ENCODE measurements at regions not wholly inside any gene's neighbourhood (a gene's known extent, or its start where the extent isn't known, plus 50 kb on each side); places are given as distances from the start of the nearest gene placed in this dataset.

DNA sequence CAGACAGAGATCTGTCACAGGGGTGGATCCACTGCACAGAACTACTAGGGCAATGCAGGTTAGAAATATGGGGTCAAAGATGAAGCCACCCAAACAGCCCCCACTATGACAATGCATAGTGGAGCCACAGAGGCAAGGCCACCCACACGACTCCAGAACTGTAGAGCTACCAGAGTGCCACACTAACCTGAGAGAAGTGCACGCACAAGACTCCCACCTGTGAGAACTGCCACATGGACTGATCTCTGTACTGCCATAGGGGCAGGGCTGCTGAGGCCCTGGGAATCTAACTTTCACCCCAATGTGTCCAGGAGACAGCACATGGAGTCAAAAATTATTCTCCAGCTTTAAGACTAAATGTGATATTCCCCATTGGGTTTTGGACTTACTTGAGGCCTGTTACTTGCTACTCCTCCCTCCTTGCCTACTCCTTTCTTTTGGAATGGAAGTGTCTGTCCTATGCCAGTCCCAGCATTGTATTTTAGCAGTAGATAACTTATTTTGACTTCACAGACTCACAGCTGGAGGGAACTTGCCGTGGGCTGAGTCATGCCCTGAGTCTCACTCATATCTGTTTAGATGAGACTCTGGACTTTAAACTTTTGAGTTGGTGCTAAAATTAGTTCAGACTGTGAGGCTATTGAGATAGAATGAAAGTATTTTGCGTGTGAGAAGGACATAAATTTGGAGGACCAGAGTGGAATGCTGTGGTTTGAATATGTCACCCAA is 853.3 kb downstream of the MAT2B start:
- H3K27me3 Mint-ChIP-seq (ENCODE audit: low read depth), result no peaks in the 10 kb centered on the region
- CTCF ChIA-PET, result no interaction called here
- H3K4me1 Mint-ChIP-seq, result no peaks in the 10 kb centered on the region
- no peaks in the 10 kb centered on the region for H3K36me3 Mint-ChIP-seq
- peak overlapping the region; percentile 20; the same call in 1 of the 2 replicates for H3K27ac Mint-ChIP-seq
- ATAC-seq, result no peak
- POLR2A ChIA-PET, result no interaction called here
- DNase-seq (ENCODE audit: low spot score), result no peak
- no peak overlapping the region for H3K4me3 Mint-ChIP-seq
- no peak for TF ChIP-seq ZNF423 (CRISPR knock-in tag; IDR thresholded peaks at IDR 0.05)
- TF ChIP-seq, protein P1, sequence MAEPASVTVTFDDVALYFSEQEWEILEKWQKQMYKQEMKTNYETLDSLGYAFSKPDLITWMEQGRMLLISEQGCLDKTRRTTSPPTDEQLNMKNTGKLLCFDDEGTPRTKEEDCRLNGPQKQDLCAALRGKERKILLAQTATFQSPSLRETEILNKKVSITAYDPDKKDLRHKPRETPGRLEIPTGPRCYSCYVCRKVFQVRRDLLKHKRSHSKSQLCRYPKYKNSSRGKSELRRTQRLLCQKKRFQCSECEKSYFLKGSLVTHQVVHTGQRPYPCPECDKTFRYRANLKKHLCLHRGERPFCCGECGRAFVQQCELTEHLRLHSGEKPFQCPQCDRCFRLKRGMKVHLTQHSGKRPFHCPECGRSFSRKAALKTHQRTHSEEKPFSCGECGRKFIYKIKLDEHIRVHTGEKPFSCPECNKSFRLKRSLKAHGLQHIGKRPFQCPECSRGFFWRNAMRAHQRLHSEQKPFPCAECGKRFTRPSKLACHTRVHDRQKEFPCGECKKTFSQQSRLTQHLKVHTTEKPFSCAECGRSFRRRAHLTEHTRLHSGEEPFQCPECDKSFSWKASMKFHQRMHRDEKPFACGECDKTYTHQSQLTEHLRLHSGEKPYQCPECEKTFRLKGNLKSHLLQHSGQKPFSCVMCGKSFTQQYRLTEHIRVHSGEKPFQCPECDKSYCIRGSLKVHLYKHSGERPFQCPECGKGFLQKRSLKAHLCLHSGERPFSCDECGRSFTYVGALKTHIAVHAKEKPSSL (CRISPR knock-in tag; conservative IDR thresholded peaks at IDR 0.05), result no peak
- TF ChIP-seq KAT7 (CRISPR knock-in tag; IDR thresholded peaks at IDR 0.05; ENCODE audit: borderline replicate concordance), result no peak
- H3K9me3 Mint-ChIP-seq, result no peaks in the 10 kb centered on the region

DNA sequence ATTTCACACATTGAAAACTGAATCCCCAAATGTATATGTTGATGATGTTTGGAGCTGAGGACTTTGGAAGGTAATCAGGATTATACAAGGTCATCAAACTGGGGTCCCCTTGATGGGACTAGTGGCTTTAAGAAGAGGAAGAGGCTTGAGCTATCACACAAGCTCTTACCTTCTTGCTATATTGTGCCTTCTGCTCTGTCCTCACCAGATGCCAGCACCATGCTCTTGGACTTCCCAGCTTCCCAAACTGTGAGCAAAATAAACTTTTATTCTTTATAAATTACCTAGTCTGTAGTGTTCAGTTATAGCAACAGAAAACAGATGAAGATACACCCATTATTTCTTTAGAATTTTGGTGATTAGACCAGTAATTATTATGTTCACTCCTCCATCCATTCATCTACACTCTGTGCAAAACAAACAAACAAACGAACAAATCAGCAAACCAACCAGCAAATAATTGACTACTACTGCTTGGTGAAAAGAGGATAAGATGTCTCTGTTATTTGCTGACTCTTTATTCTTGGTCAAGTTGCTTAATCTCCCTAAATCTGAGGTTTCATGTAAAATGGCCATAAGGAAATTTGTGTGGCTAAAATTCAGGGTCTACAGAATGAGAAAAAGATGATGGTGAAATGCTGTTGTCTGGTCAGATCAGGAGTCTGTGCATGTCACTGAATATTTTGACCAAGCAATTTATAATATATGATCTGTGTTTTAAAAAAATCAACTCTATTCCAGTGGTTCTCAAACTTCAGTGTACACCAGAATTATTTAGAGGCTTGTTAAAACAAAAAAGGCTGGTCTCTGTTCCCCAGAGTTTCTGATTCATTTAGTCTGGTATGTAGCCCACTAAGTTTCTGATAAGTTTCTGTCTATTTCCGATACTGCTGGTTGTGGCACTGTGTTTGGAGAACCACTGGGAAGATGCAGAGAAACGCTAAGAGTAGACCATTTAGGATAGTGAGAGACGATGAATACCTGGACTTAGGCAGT is 854.1 kb downstream of the MAT2B start:
- ChIA-PET POLR2A (no interaction called here), CTCF (no interaction called here)
- H3K9me3 Mint-ChIP-seq, result no peaks in the 10 kb centered on the region
- TF ChIP-seq SP1 (CRISPR knock-in tag; conservative IDR thresholded peaks at IDR 0.05) (no peak), ZNF423 (CRISPR knock-in tag; IDR thresholded peaks at IDR 0.05) (no peak), ESRRA (CRISPR knock-in tag; IDR thresholded peaks at IDR 0.05; ENCODE audit: borderline replicate concordance) (no peak), RELA (CRISPR knock-in tag; IDR thresholded peaks at IDR 0.05; ENCODE audit: borderline replicate concordance) (no peak), JUN (CRISPR knock-in tag; IDR thresholded peaks at IDR 0.05) (no peak), ZNF671 (CRISPR knock-in tag; IDR thresholded peaks at IDR 0.05) (no peak), NFE2L1 (CRISPR knock-in tag; IDR thresholded peaks at IDR 0.05) (no peak), ZBTB21 (CRISPR knock-in tag; IDR thresholded peaks at IDR 0.05; ENCODE audit: borderline replicate concordance) (no peak), TP53 (CRISPR knock-in tag; IDR thresholded peaks at IDR 0.05) (no peak), JAZF1 (CRISPR knock-in tag; IDR thresholded peaks at IDR 0.05) (no peak)
- TF ChIP-seq, protein P2, sequence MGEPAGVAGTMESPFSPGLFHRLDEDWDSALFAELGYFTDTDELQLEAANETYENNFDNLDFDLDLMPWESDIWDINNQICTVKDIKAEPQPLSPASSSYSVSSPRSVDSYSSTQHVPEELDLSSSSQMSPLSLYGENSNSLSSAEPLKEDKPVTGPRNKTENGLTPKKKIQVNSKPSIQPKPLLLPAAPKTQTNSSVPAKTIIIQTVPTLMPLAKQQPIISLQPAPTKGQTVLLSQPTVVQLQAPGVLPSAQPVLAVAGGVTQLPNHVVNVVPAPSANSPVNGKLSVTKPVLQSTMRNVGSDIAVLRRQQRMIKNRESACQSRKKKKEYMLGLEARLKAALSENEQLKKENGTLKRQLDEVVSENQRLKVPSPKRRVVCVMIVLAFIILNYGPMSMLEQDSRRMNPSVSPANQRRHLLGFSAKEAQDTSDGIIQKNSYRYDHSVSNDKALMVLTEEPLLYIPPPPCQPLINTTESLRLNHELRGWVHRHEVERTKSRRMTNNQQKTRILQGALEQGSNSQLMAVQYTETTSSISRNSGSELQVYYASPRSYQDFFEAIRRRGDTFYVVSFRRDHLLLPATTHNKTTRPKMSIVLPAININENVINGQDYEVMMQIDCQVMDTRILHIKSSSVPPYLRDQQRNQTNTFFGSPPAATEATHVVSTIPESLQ (CRISPR knock-in tag; IDR thresholded peaks at IDR 0.05), result no peak
- no peaks in the 10 kb centered on the region for H3K36me3 Mint-ChIP-seq
- H3K4me3 Mint-ChIP-seq, result no peak overlapping the region
- H3K27me3 Mint-ChIP-seq (ENCODE audit: low read depth), result no peaks in the 10 kb centered on the region
- ATAC-seq (no peak), DNase-seq (ENCODE audit: low spot score) (no peak)
- no peaks in the 10 kb centered on the region for H3K4me1 Mint-ChIP-seq
- no peak overlapping the region for H3K27ac Mint-ChIP-seq

DNA sequence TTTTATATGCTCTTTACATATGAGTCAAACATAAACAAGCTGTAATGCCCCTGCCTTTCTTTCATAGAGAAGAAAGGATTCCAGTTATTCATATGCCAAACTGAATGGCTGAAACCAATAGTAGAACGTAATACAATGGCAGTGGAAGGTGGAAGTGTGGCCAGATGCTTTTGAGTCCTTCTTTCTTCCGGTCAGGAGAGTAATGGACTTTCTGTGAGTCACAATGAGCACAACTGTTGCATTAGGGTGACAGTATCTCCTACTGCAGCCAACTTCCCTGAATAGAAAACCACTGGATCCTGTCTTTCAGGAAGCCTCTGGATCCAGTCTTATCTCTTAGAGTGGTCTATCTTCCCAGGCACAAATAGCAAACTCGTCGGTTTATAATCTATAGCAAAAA is 855.2 kb downstream of the MAT2B start:
- POLR2A ChIA-PET, result no interaction called here
- DNase-seq (ENCODE audit: low spot score) (no peak), ATAC-seq (no peak)
- Mint-ChIP-seq H3K4me1 (no peaks in the 10 kb centered on the region), H3K36me3 (no peaks in the 10 kb centered on the region), H3K9me3 (no peaks in the 10 kb centered on the region), H3K4me3 (no peak overlapping the region), H3K27ac (no peak overlapping the region), H3K27me3 (ENCODE audit: low read depth) (no peaks in the 10 kb centered on the region)
- CTCF ChIA-PET, result no interaction called here
- TF ChIP-seq CREB1 (CRISPR knock-in tag; IDR thresholded peaks at IDR 0.05) (no peak), ZNF219 (CRISPR knock-in tag; IDR thresholded peaks at IDR 0.05; ENCODE audit: borderline replicate concordance) (no peak), CREM (CRISPR knock-in tag; IDR thresholded peaks at IDR 0.05) (no peak), NR3C1 (CRISPR knock-in tag; conservative IDR thresholded peaks at IDR 0.05; ENCODE audit: low read depth) (no peak), TCF7 (CRISPR knock-in tag; IDR thresholded peaks at IDR 0.05; ENCODE audit: low read depth) (no peak), ETV6 (CRISPR knock-in tag; IDR thresholded peaks at IDR 0.05) (no peak), SP1 (CRISPR knock-in tag; conservative IDR thresholded peaks at IDR 0.05) (no peak), ZNF416 (CRISPR knock-in tag; IDR thresholded peaks at IDR 0.05) (no peak), FOXJ3 (CRISPR knock-in tag; IDR thresholded peaks at IDR 0.05; ENCODE audit: borderline replicate concordance) (no peak), MYBL2 (CRISPR knock-in tag; IDR thresholded peaks at IDR 0.05) (no peak)
- TF ChIP-seq, protein P3, sequence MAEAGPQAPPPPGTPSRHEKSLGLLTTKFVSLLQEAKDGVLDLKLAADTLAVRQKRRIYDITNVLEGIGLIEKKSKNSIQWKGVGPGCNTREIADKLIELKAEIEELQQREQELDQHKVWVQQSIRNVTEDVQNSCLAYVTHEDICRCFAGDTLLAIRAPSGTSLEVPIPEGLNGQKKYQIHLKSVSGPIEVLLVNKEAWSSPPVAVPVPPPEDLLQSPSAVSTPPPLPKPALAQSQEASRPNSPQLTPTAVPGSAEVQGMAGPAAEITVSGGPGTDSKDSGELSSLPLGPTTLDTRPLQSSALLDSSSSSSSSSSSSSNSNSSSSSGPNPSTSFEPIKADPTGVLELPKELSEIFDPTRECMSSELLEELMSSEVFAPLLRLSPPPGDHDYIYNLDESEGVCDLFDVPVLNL (CRISPR knock-in tag; IDR thresholded peaks at IDR 0.05; ENCODE audit: borderline replicate concordance, low read depth), result no peak
- TF ChIP-seq, protein P4, sequence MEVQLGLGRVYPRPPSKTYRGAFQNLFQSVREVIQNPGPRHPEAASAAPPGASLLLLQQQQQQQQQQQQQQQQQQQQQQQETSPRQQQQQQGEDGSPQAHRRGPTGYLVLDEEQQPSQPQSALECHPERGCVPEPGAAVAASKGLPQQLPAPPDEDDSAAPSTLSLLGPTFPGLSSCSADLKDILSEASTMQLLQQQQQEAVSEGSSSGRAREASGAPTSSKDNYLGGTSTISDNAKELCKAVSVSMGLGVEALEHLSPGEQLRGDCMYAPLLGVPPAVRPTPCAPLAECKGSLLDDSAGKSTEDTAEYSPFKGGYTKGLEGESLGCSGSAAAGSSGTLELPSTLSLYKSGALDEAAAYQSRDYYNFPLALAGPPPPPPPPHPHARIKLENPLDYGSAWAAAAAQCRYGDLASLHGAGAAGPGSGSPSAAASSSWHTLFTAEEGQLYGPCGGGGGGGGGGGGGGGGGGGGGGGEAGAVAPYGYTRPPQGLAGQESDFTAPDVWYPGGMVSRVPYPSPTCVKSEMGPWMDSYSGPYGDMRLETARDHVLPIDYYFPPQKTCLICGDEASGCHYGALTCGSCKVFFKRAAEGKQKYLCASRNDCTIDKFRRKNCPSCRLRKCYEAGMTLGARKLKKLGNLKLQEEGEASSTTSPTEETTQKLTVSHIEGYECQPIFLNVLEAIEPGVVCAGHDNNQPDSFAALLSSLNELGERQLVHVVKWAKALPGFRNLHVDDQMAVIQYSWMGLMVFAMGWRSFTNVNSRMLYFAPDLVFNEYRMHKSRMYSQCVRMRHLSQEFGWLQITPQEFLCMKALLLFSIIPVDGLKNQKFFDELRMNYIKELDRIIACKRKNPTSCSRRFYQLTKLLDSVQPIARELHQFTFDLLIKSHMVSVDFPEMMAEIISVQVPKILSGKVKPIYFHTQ (CRISPR knock-in tag; IDR thresholded peaks at IDR 0.05), result no peak
